PC-9 (cell line): ENCODE measurements at regions not wholly inside any gene's neighbourhood (a gene's known extent, or its start where the extent isn't known, plus 50 kb on each side); places are given as distances from the start of the nearest gene placed in this dataset.

Experiments
- CTCF ChIP-seq: fragments of 200-600 bp; sonication (generic); conservative IDR thresholded peaks from 2 replicates; pipeline ENCODE4 v1.6.1; 2017; ENCODE audit warnings: mixed run types, antibody characterized with exemption, mild to moderate bottlenecking, moderate library complexity
- EZH2 ChIP-seq: fragments of 200-600 bp; sonication (generic); IDR thresholded peaks from 2 replicates; pipeline ENCODE4 v1.8.0; 2017; ENCODE audit warnings: antibody characterized with exemption, low read depth

DNA sequence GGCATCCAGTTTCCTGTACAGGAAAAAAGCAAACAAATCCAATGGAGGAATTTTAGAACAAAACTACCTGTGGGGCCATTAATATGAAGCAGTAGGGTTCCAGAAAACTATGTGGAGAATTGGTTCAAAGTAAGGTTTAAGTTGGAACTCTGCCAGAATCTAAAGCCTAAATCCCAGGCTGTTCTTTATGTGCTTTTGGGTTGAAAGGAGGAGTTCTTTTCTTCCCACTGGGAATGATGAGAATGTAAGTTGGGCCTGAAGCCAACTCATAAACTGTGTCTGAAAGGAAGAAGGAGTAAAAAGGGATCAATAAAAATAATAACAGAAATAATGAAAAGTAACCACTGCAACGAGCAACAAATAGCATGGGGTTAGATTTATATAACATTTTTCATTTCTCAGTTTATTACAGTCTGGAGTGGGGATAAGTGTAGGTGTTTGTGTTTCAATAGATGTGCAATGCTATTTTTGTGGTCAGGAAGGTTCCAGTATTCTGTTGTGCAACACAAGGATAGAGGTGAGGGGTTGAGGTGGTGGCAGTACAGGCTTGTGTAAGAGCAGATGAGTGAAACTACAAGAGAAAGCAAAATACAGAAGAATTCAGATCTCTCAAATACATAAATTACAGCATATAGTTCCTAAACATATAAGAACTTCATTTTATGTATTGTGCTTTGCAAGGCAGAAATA lies 373.6 kb downstream of the EMP1 start:
- TF ChIP-seq CTCF (no peak), EZH2 (no peak)
